Body of pancreas (tissue), 4 donors: ENCODE measurements at regions not wholly inside any gene's neighbourhood (a gene's known extent, or its start where the extent isn't known, plus 50 kb on each side); places are given as distances from the start of the nearest gene placed in this dataset.

ENCODE experiments used
- POLR2A ChIP-seq, 3 donors: fragments of 450-650 bp; IDR thresholded peaks; one replicate each; pipeline ENCODE4 v1.6.1; 2016; ENCODE audit warnings: antibody characterized with exemption in 3 of 3, mild to moderate bottlenecking in 2 of 3
- TF ChIP-seq, protein P1 (sequence below), 7 experiments: fragments of 450-650 bp in 4 of 7; fragments of 200-600 bp in 3 of 7; sonication (generic) in 3 of 7; IDR thresholded peaks; one replicate each; pipeline ENCODE4 v1.5.1; 2016 to 2019; ENCODE audit warnings: antibody characterized with exemption in 7 of 7

DNA sequence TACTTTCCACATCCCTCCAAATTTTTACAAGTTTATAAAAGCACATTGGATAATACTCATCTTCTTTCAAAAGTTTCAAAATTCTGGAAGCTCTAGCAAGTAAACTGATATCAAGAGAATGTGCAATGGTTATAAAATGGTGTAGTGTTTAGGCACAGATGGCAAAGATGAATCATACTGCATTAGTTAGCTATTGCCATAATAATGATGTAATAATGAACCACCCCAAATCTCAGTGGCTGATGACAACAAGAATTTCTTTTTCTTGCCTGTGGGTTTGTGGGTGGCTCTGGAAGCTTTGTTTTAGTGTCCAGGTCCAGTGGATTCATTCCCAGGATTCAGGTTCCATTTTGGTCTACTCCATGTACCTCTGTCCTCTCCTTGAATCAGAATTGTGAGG is 319.0 kb downstream of the BRINP1 start:
- no peak for TF ChIP-seq POLR2A (IDR thresholded peaks at IDR 0.05)
- TF ChIP-seq, protein P1, sequence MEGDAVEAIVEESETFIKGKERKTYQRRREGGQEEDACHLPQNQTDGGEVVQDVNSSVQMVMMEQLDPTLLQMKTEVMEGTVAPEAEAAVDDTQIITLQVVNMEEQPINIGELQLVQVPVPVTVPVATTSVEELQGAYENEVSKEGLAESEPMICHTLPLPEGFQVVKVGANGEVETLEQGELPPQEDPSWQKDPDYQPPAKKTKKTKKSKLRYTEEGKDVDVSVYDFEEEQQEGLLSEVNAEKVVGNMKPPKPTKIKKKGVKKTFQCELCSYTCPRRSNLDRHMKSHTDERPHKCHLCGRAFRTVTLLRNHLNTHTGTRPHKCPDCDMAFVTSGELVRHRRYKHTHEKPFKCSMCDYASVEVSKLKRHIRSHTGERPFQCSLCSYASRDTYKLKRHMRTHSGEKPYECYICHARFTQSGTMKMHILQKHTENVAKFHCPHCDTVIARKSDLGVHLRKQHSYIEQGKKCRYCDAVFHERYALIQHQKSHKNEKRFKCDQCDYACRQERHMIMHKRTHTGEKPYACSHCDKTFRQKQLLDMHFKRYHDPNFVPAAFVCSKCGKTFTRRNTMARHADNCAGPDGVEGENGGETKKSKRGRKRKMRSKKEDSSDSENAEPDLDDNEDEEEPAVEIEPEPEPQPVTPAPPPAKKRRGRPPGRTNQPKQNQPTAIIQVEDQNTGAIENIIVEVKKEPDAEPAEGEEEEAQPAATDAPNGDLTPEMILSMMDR (IDR thresholded peaks at IDR 0.05) = no peak
